Esophagus muscularis mucosa (tissue), 4 donors: ENCODE measurements at regions not wholly inside any gene's neighbourhood (a gene's known extent, or its start where the extent isn't known, plus 50 kb on each side); places are given as distances from the start of the nearest gene placed in this dataset.

Source experiments
- EP300 ChIP-seq: sonication (generic); formaldehyde crosslinking; IDR thresholded peaks from one replicate; pipeline ENCODE4 v1.6.1; 2017; ENCODE audit warnings: antibody characterized with exemption
- POLR2A ChIP-seq: fragments of 450-650 bp; IDR thresholded peaks from one replicate; pipeline ENCODE4 v1.6.1; 2017; ENCODE audit warnings: antibody characterized with exemption, moderate library complexity, mild to moderate bottlenecking, low read depth
- POLR2AphosphoS5 ChIP-seq, 2 donors: sonication (generic); formaldehyde crosslinking; IDR thresholded peaks; one replicate each; pipeline ENCODE4 v1.6.1; 2017; ENCODE audit warnings: antibody characterized with exemption in 2 of 2
- TF ChIP-seq, protein P1 (sequence below), 3 experiments: fragments of 200-600 bp in 2 of 3; fragments of 450-650 bp in 1 of 3; sonication (generic) in 2 of 3; IDR thresholded peaks; one replicate each; pipeline ENCODE4 v1.5.1; 2017 to 2019; ENCODE audit warnings: antibody characterized with exemption in 3 of 3, mild to moderate bottlenecking in 2 of 3, moderate library complexity in 1 of 3

DNA sequence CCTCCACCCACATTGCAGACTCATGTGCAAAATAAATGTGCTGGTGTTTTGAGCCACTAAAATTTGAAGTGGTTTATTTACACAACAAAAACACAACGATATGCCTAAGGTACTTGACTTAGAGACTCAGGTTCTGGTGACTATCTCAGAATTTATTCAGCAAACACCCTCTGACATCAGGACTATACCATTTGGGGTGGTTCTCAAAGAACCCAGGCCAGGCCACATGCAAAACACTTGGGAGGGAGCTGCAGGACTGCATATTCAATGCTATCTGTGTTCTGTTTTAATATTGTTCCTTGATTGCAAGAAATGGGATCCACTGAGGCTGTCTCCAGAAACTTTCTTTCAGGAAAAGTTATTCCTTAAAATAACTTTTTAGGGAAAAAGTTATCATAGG is 91.6 kb downstream of the LINC00237 start:
- TF ChIP-seq, protein P1, sequence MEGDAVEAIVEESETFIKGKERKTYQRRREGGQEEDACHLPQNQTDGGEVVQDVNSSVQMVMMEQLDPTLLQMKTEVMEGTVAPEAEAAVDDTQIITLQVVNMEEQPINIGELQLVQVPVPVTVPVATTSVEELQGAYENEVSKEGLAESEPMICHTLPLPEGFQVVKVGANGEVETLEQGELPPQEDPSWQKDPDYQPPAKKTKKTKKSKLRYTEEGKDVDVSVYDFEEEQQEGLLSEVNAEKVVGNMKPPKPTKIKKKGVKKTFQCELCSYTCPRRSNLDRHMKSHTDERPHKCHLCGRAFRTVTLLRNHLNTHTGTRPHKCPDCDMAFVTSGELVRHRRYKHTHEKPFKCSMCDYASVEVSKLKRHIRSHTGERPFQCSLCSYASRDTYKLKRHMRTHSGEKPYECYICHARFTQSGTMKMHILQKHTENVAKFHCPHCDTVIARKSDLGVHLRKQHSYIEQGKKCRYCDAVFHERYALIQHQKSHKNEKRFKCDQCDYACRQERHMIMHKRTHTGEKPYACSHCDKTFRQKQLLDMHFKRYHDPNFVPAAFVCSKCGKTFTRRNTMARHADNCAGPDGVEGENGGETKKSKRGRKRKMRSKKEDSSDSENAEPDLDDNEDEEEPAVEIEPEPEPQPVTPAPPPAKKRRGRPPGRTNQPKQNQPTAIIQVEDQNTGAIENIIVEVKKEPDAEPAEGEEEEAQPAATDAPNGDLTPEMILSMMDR (IDR thresholded peaks at IDR 0.05), result no peak
- no peak for TF ChIP-seq EP300
- no peak for TF ChIP-seq POLR2AphosphoS5 (IDR thresholded peaks at IDR 0.05)
- no peak for TF ChIP-seq POLR2A
